ELF-1 (cell line): ENCODE measurements at regions not wholly inside any gene's neighbourhood (a gene's known extent, or its start where the extent isn't known, plus 50 kb on each side); places are given as distances from the start of the nearest gene placed in this dataset.
"Not testable (repeated sequence)": the region's sequence is repeated elsewhere in the genome, so short reads cannot be mapped to it uniquely, and the experiment has no call there.

Source experiments
- DNase-seq: peaks from one replicate; pipeline ENCODE4 v3.0.0-alpha.2; 2016; ENCODE audit warnings: low read depth, low spot score

DNA sequence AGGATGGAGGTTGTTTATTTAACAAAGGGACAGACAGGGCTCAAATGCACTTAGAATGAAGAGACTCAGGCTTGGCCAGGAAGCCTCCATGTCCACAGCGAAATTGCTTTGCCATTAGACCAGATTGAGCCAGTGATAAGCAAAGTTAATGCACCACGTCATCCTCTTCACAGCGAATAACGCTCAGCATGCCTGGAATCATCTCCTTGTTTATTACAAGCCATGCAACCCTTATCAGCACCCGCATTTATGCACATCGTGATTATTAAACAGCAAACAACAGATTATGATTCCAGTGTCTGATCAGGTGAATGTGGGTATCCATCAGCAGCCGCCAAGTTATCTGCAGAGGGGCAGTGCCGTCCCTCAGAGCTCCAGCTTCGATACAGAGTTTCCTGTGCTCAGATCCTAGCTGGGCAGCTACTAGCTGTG, 175.0 kb upstream of the TMEM132C start:
- no peak for DNase-seq

DNA sequence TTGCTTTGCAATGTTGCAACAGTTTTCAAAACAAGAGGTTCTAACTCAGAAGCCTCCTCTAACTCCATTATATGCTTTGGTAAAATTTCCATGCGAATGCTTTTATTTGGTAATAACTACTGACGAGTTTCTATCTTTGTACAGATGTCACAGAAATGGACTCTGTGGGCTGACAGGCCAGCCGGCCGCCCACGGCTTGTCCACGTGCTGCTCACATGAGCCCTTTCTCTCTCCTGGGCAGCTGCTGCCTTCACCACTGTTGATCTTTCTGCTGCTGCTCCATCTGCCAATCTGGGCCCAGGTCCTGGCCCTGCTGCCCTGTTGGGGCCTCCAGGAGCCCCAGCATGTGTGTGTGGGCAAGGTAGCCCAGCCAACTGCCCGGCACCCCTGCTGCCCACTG, 168.2 kb upstream of the TMEM132C start:
- DNase-seq, result no peak

DNA sequence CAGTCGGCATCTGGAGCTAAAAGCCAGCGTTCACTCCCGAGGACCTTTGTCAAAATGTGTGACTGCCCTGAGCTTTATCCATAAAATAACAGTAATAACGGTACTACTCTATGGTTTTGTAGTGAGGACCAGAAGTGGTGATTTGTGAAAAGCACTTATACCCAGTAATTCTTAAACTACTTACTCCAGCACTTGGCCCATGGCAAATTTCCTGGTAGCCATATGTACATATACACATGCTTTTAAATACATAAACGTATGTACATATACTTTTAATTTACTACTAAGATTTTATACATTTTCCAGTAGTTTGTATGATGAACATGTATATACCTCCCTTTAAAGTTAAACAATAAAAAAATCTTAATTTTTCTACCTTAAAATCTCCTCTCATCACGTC, 163.8 kb upstream of the TMEM132C start:
- DNase-seq, result no peak

DNA sequence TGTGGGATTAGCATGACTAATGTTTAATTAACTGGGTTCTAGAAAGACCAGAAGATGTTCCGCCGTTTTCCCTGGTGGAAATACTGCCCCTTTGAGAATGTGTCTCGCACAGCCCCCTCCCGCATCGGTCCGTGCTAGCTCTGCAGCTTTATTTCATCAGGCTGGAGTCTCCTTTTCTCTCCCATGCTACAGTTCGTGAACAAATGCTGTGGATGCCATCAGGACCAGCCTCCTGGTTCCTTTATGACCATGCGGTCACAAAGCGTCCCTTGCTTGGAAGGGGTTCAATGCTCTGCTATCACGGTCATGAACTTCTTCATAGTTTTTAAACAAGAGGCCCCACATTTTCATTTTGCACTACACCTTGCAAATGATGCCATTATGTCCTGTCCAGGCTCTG, 157.7 kb upstream of the TMEM132C start:
- no peak for DNase-seq

- DNase-seq, result no peak
Observed at GRCh38 chr12:128109636-128110035, 157.3 kb upstream of the TMEM132C start.

DNA sequence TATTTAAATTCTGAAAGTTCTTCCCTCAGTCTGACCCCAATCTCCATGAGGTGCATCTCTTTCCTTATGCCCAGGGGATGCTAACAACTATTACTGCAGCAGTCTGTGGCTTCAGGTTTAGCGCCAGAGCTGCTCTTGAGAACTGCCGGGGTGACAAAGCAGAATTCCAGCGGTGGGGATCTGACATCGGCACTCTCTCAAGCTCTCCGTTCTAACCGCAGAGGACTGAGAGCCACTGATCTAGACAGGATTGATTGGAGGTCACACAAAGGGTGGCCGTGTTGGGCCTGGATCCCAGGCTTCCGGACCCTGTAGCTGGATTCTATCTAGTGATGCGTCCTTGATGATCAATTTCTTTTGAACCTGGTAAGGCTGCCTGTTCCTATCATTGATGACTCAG, 155.6 kb upstream of the TMEM132C start:
- DNase-seq, result no peak

GRCh38 chr12:128111951-128112350, 155.0 kb upstream of the TMEM132C start:
- peak; percentile 53 for DNase-seq

DNA sequence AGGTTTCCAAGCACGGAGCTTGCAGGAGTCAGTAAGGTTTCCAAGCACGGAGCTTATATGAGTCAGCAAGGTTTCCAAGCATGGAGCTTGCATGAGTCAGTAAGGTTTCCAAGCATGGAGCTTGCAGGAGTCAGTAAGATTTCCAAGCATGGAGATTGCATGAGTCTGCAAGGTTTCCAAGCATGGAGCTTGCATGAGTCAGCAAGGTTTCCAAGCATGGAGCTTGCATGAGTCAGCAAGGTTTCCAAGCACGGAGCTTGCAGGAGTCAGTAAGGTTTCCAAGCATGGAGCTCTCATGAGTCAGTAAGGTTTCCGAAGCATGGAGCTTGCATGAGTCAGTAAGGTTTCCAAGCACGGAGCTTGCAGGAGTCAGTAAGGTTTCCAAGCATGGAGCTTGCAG, 153.7 kb upstream of the TMEM132C start:
- not testable (repeated sequence) for DNase-seq

- no peak for DNase-seq
Observed at GRCh38 chr12:128114485-128114884, 152.5 kb upstream of the TMEM132C start.

GRCh38 chr12:128116537-128116936, 150.4 kb upstream of the TMEM132C start:
- DNase-seq, result no peak

GRCh38 chr12:128120035-128120434, 146.9 kb upstream of the TMEM132C start:
- DNase-seq, result no peak

- DNase-seq, result no peak
Observed at GRCh38 chr12:128121424-128121823, 145.5 kb upstream of the TMEM132C start.

GRCh38 chr12:128123096-128123495, 143.9 kb upstream of the TMEM132C start:
- DNase-seq, result no peak

DNA sequence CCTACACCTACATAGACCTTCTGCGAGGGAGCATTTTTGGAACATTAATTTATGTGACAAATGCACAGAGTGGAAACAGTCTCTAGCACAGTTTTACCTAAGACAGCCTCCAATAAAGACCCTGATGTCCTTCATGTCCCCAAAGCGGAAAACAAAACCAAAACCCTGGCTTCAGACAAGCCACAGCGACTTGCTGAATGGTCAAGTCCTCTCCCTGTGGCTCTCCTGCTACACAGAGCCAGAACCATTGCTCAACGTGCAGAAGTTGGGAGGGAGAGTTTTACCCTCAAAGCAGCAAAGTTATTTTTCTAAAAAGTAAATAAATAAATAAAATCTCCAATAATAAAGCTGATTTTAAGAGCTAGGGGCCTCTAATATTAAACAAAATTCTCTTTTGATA, 135.0 kb upstream of the TMEM132C start:
- no peak for DNase-seq

DNA sequence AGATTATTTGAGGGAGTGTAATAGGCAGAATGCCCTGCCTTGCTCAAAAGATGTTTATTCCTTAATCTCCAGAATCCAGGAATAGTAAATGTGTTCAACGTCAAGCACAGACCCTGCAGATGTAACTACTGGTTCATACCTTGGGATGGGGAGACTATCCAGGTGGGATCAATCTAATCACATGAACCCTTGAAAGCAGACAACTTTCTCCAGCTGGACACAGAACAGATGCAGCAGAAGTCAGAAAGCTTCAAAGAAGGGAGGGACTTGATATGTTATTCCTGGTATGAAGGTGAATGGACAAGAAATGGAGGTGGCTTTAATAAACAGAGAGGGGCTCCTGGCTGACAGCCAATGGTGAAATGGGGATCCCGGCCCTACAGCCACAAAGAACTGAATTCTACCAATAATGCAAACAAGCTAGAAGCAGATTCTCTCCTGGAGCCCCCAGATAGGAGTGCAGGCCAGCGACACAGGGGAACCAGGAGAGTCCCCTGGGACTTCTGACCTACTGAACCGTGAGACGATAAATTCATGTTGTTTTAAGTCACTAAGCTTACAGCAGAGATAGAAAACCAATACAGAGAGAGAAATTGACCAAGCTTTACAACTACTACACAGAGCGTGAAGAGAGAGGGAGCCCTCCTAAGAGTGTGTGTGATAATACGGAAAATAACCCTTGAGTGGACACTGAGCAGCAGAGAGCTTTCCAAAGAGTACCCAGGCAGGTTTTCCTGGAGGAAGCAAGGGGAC, 133.5 kb upstream of the TMEM132C start:
- no peak for DNase-seq

- no peak for DNase-seq
Observed at GRCh38 chr12:128137140-128137539, 129.8 kb upstream of the TMEM132C start.

- DNase-seq, result no peak
Observed at GRCh38 chr12:128138125-128138524, 128.8 kb upstream of the TMEM132C start.

- no peak for DNase-seq
Observed at GRCh38 chr12:128140551-128140950, 126.4 kb upstream of the TMEM132C start.

DNA sequence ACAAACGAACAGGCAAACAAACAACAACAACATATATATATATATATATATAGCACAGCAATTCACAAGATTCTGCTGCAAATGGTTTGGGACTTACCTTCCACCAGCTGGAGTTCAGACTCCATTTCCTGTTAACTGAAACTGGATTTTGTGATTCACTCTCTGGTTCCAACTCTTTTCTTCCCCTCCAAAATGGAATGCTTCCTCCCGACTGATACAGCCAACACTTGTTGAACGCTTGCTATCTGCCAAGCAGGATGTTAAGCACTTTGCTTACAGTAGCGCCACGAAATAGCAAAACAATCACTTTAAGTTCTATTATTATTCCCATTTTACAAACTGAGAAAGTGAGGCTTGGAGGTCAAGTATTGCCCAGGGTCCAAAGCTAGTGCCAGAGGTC, 116.0 kb upstream of the TMEM132C start:
- no peak for DNase-seq

DNA sequence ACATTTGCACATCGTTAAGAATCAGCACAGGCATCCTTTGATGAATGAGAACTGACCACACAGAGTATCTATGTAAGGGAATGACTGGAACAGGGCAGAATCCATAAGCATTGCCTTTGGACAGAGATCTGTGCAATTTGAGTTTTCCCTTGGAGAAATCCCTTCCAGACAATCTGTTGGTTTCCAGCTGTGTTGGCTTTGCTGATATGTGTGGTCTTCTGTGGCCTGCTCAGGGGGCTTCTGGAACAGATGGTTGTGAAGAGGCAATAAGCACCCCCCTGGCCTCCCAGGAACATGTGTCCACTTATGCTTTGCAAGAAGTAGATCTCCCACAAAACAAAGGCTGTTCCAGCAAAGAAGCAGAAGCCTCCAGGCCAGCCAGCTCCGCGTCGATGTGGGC, 111.4 kb upstream of the TMEM132C start:
- no peak for DNase-seq

DNA sequence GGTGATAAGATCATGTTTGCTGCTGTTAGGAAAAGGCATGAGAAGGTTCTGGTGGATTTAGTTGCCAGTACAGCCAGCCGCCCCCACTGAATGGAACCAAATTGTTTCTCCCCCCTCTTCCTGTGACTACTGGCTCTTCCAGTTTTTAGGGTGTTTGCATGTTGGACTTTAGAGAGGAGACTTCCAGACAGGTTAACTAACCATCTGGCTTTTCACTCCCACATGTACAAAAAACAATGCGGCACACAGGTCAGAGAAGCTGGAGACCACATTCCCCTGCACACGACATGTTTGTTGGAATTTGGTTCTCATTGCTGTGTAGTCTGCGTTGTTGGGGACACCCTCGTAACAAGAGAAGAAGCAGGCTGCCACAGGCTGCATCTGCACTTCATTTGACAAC, 103.9 kb upstream of the TMEM132C start:
- peak; percentile 52 for DNase-seq

- no peak for DNase-seq
Observed at GRCh38 chr12:128164533-128164932, 102.4 kb upstream of the TMEM132C start.

- DNase-seq, result no peak
Observed at GRCh38 chr12:128165387-128165786, 101.6 kb upstream of the TMEM132C start.

GRCh38 chr12:128168273-128168672, 98.7 kb upstream of the TMEM132C start:
- DNase-seq, result no peak
